NT2/D1 (cell line): ENCODE measurements at regions not wholly inside any gene's neighbourhood (a gene's known extent, or its start where the extent isn't known, plus 50 kb on each side); places are given as distances from the start of the nearest gene placed in this dataset.

Source experiments
- DNase-seq: peaks from one replicate; pipeline ENCODE4 v3.0.0-alpha.2; 2011; ENCODE audit warnings: low read depth, low spot score
- H3K27me3 ChIP-seq: 2 replicates; pipeline ENCODE4 v1.6.0; 2011; ENCODE audit warnings: mild to moderate bottlenecking; ENCODE audit not compliant: insufficient read length, insufficient read depth
- H3K36me3 ChIP-seq: 2 replicates; pipeline ENCODE4 v1.6.1; 2011; ENCODE audit warnings: mild to moderate bottlenecking, low read length, mixed read lengths; ENCODE audit not compliant: insufficient read depth, insufficient read length
- H3K4me1 ChIP-seq: 2 replicates; pipeline ENCODE4 v1.5.1; 2011; ENCODE audit not compliant: insufficient read depth, insufficient read length
- H3K4me3 ChIP-seq: 2 replicates; pipeline ENCODE4 v1.5.1; 2011; ENCODE audit warnings: low read depth; ENCODE audit not compliant: insufficient read length
- H3K9ac ChIP-seq: 2 replicates; pipeline ENCODE4 v1.6.0; 2011; ENCODE audit warnings: low read depth; ENCODE audit not compliant: insufficient read length
- H3K9me3 ChIP-seq: 2 replicates; pipeline ENCODE4 v1.5.1; 2011; ENCODE audit warnings: mild to moderate bottlenecking, low read length; ENCODE audit not compliant: insufficient read depth
- SUZ12 ChIP-seq: IDR thresholded peaks from 2 replicates; pipeline ENCODE4 v1.6.1; 2011; ENCODE audit not compliant: insufficient read length, insufficient read depth; ENCODE audit errors: extremely low read depth
- YY1 ChIP-seq: IDR thresholded peaks from 2 replicates; pipeline ENCODE4 v1.6.1; 2011; ENCODE audit not compliant: insufficient read length, insufficient read depth
- ZNF274 ChIP-seq: IDR thresholded peaks from 2 replicates; pipeline ENCODE4 v1.6.1; 2011; ENCODE audit warnings: mild to moderate bottlenecking, low read depth, low read length

GRCh38 chr7:126052229-126052628, 1122.6 kb upstream of the POT1 start:
- Histone ChIP-seq H3K9ac (no peak overlapping the region), H3K9me3 (no peaks in the 10 kb centered on the region), H3K27me3 (no peaks in the 10 kb centered on the region), H3K4me3 (no peak overlapping the region), H3K4me1 (no peaks in the 10 kb centered on the region), H3K36me3 (no peaks in the 10 kb centered on the region)
- DNase-seq, result no peak
- TF ChIP-seq SUZ12 (no peak), ZNF274 (no peak)

- Histone ChIP-seq H3K27me3 (no peaks in the 10 kb centered on the region), H3K4me3 (no peak overlapping the region), H3K4me1 (no peaks in the 10 kb centered on the region), H3K36me3 (no peaks in the 10 kb centered on the region), H3K9me3 (no peaks in the 10 kb centered on the region), H3K9ac (no peak overlapping the region)
- no peak for TF ChIP-seq ZNF274
- no peak for TF ChIP-seq SUZ12
- TF ChIP-seq YY1, result no peak
- no peak for DNase-seq
These were observed 1115.0 kb upstream of the POT1 start for GRCh38 chr7:126044662-126045061.

DNA sequence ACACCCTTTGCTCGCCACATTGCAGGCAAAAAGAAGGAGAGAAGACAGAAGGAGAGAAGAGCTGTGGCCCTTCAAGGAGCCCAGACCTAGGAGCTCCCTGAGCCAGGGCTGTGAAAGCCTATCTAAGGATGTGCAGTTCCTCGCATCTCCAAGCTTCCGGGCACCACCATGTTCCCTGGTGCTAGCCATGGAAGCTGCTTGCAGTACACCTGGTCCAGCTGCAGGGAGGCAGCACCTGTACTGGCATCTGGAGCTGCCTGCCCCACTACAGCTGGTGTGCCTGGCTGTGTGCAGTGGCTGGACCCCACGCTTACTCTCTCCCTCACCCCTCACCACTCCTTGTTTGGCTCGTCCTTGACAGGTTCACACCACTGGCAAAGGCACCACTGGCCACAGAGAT, 1111.8 kb upstream of the POT1 start:
- H3K9ac ChIP-seq, result no peak overlapping the region
- H3K4me1 ChIP-seq, result no peaks in the 10 kb centered on the region
- H3K36me3 ChIP-seq, result no peaks in the 10 kb centered on the region
- no peak overlapping the region for H3K4me3 ChIP-seq
- no peak for DNase-seq
- H3K9me3 ChIP-seq, result no peaks in the 10 kb centered on the region
- no peak for TF ChIP-seq YY1
- no peak for TF ChIP-seq SUZ12
- no peak for TF ChIP-seq ZNF274
- no peaks in the 10 kb centered on the region for H3K27me3 ChIP-seq

GRCh38 chr7:126040114-126041045, 1110.8 kb upstream of the POT1 start:
- Histone ChIP-seq H3K9ac (no peak overlapping the region), H3K9me3 (no peaks in the 10 kb centered on the region), H3K4me1 (no peaks in the 10 kb centered on the region), H3K27me3 (no peaks in the 10 kb centered on the region), H3K4me3 (no peak overlapping the region), H3K36me3 (no peaks in the 10 kb centered on the region)
- DNase-seq, result no peak
- TF ChIP-seq SUZ12 (no peak), ZNF274 (no peak), YY1 (no peak)

DNA sequence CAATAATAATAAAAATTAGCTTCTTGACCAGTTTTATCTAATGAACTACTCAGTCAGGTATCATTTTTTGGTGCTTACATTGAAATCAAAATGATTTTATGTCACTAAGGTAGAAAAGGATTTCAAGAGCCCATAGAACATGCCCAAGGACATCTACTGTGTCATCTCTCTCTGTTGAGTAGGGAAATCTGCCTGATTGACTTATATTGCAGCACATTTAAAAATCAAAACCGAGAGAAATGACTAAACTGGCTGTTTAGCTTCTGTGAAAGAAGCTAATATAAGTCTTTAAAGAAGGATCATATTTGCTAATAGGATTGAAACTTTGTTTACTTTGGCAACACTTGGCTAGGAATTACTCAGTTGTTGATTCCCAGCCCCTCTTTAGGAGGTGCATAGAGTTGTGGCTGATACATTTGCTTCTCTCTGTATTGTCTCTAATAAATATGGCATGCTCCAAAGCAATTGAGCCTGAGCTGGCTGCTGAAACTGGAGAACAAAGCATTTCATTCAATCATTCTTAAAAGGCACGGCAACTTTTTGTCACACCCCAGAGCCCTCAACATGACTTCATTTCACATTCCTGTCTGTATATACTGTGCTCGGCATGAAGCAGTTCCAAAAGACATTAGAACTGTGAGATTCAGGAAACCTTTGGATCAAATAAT, 1096.9 kb upstream of the POT1 start:
- Histone ChIP-seq H3K4me1 (no peaks in the 10 kb centered on the region), H3K36me3 (no peaks in the 10 kb centered on the region), H3K9me3 (no peaks in the 10 kb centered on the region), H3K27me3 (no peaks in the 10 kb centered on the region), H3K4me3 (no peak overlapping the region), H3K9ac (no peak overlapping the region)
- no peak for DNase-seq
- TF ChIP-seq YY1, result no peak
- TF ChIP-seq ZNF274, result no peak
- TF ChIP-seq SUZ12, result no peak

- Histone ChIP-seq H3K36me3 (no peaks in the 10 kb centered on the region), H3K27me3 (no peaks in the 10 kb centered on the region), H3K4me3 (no peak overlapping the region), H3K9ac (no peak overlapping the region), H3K9me3 (no peaks in the 10 kb centered on the region), H3K4me1 (no peaks in the 10 kb centered on the region)
- no peak for TF ChIP-seq SUZ12
- no peak for TF ChIP-seq YY1
- no peak for TF ChIP-seq ZNF274
- no peak for DNase-seq
These were observed 1092.8 kb upstream of the POT1 start for GRCh38 chr7:126022452-126022851.

DNA sequence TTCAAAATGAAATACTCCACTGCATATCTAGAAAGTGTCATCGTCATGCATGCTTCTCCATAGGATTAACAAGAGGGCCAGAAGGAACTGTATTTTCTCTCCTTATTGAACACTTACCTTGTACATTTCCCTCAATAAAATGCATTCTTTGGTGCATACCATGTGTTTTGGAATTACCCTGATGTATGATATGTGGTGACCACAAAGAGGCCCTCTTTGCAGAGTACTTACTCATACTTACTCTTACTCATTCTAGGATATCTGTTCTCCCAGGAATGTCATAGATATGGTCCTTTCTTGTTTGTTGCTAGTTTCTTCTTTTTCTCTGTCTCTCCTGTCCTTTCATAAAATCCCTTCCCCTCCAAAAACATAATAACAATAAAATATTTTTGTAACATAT, 1087.1 kb upstream of the POT1 start:
- no peak for DNase-seq
- H3K4me1 ChIP-seq, result no peaks in the 10 kb centered on the region
- H3K36me3 ChIP-seq, result no peaks in the 10 kb centered on the region
- H3K27me3 ChIP-seq, result no peaks in the 10 kb centered on the region
- H3K9ac ChIP-seq, result no peak overlapping the region
- no peak overlapping the region for H3K4me3 ChIP-seq
- TF ChIP-seq YY1, result no peak
- no peak for TF ChIP-seq SUZ12
- TF ChIP-seq ZNF274, result no peak
- no peaks in the 10 kb centered on the region for H3K9me3 ChIP-seq
